ENCODE measurements at regions not wholly inside any gene's neighbourhood (a gene's known extent, or its start where the extent isn't known, plus 50 kb on each side); places are given as distances from the start of the nearest gene placed in this dataset.

DNA sequence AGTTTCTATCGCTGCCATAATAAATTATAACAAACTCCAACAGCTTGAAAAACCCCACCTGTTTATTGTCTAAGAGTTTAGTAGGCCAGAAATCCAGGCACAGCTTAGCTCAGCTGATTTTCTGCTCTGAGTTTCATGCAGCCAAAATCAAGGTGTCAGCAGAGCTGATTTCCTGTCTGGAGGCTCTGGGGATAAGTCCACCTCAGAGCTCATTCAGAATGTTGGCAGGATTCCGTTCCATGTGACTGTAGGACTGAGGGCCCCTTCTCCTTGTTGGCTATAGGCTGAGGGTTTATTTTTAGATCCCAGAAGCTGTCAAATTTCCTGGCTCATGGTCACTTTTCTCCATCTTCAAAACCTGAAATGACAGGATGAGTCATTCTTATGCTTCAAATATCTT lies 91.6 kb upstream of the CHODL start:
- H3K27ac ChIP-seq (ENCODE audit: low read depth, low read length), result no peak overlapping the region
- H3K9me2 ChIP-seq (replicated peaks; ENCODE audit: control insufficient read depth, low read length), result no peaks in the 10 kb centered on the region
- H3K27me3 ChIP-seq (ENCODE audit: control insufficient read depth, low read length), result no peaks in the 10 kb centered on the region
- TF ChIP-seq EZH2phosphoT487 (IDR thresholded peaks at IDR 0.05; ENCODE audit: borderline replicate concordance, low read length), result no peak
- TF ChIP-seq, protein P1, sequence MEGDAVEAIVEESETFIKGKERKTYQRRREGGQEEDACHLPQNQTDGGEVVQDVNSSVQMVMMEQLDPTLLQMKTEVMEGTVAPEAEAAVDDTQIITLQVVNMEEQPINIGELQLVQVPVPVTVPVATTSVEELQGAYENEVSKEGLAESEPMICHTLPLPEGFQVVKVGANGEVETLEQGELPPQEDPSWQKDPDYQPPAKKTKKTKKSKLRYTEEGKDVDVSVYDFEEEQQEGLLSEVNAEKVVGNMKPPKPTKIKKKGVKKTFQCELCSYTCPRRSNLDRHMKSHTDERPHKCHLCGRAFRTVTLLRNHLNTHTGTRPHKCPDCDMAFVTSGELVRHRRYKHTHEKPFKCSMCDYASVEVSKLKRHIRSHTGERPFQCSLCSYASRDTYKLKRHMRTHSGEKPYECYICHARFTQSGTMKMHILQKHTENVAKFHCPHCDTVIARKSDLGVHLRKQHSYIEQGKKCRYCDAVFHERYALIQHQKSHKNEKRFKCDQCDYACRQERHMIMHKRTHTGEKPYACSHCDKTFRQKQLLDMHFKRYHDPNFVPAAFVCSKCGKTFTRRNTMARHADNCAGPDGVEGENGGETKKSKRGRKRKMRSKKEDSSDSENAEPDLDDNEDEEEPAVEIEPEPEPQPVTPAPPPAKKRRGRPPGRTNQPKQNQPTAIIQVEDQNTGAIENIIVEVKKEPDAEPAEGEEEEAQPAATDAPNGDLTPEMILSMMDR (IDR thresholded peaks at IDR 0.05; ENCODE audit: low read depth, low read length, poor library complexity, severe bottlenecking), result no peak
- no peaks in the 10 kb centered on the region for H4K20me1 ChIP-seq (ENCODE audit: control insufficient read depth, insufficient read depth, low read depth, low read length)
- no peak overlapping the region for H3K4me2 ChIP-seq (ENCODE audit: low read length)
- H3K36me3 ChIP-seq (ENCODE audit: control insufficient read depth, low read length), result no peaks in the 10 kb centered on the region
- no peaks in the 10 kb centered on the region for H3K4me1 ChIP-seq (ENCODE audit: control insufficient read depth, low read length)
- H3F3A ChIP-seq (ENCODE audit: control insufficient read depth, insufficient read depth), result no peaks in the 10 kb centered on the region
- H3K9me3 ChIP-seq (ENCODE audit: control insufficient read depth, insufficient read depth, low read length), result no peaks in the 10 kb centered on the region
- no peaks in the 10 kb centered on the region for H3K79me2 ChIP-seq (ENCODE audit: control insufficient read depth, low read length)
- H3K4me3 ChIP-seq (ENCODE audit: low read length), result no peak overlapping the region

DNA sequence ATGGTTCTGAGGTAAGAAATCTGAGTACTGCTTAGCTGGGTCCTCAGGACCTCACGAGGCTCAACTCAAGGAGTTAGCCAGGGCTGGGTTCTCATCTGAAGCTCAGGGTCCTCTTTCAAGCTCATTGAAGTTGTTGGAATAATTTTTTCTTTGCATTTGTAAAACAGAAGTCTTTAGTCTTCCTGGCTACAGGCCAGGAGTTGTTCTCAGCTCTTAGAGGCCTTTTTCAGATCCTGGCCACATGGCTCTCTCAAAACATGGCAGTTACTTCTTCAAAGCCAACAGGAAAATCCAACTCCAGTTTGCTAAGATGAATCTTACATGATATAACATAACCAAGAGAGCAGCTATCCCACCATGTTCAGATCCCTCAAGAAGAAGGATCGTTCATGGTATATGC lies 92.3 kb upstream of the CHODL start:
- H3K9me2 ChIP-seq (replicated peaks; ENCODE audit: control insufficient read depth, low read length), result no peaks in the 10 kb centered on the region
- no peaks in the 10 kb centered on the region for H3F3A ChIP-seq (ENCODE audit: control insufficient read depth, insufficient read depth)
- H3K27me3 ChIP-seq (ENCODE audit: control insufficient read depth, low read length), result no peaks in the 10 kb centered on the region
- no peaks in the 10 kb centered on the region for H4K20me1 ChIP-seq (ENCODE audit: control insufficient read depth, insufficient read depth, low read depth, low read length)
- no peak overlapping the region for H3K4me2 ChIP-seq (ENCODE audit: low read length)
- TF ChIP-seq EZH2phosphoT487 (IDR thresholded peaks at IDR 0.05; ENCODE audit: borderline replicate concordance, low read length), result no peak
- TF ChIP-seq, protein P1 (IDR thresholded peaks at IDR 0.05; ENCODE audit: low read depth, low read length, poor library complexity, severe bottlenecking), result no peak
- H3K79me2 ChIP-seq (ENCODE audit: control insufficient read depth, low read length), result no peaks in the 10 kb centered on the region
- no peak overlapping the region for H3K4me3 ChIP-seq (ENCODE audit: low read length)
- no peak overlapping the region for H3K27ac ChIP-seq (ENCODE audit: low read depth, low read length)
- no peaks in the 10 kb centered on the region for H3K36me3 ChIP-seq (ENCODE audit: control insufficient read depth, low read length)
- H3K9me3 ChIP-seq (ENCODE audit: control insufficient read depth, insufficient read depth, low read length), result no peaks in the 10 kb centered on the region
- H3K4me1 ChIP-seq (ENCODE audit: control insufficient read depth, low read length), result no peaks in the 10 kb centered on the region

DNA sequence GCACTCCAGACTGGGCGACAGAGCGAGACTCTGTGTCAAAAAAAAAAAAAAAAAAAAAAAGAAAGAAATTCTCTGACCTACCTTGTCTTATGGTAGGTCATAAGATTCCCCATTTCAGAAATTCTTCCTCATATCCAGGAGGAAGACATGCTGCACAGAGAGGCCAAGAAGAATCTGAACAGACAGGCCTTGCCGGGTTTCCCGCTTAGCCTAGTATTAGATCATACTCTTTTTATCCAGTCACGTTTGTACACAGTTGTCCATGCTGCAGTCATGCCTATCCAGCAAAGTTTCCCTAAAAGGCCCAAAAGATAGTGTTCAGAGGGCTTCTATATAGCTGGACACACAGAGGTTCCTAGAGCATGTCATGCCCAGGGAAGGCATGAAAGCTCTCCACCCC lies 93.6 kb upstream of the CHODL start:
- TF ChIP-seq, protein P1 (IDR thresholded peaks at IDR 0.05; ENCODE audit: low read depth, low read length, poor library complexity, severe bottlenecking), result no peak
- no peak for TF ChIP-seq EZH2phosphoT487 (IDR thresholded peaks at IDR 0.05; ENCODE audit: borderline replicate concordance, low read length)
- H3K36me3 ChIP-seq (ENCODE audit: control insufficient read depth, low read length), result no peaks in the 10 kb centered on the region

DNA sequence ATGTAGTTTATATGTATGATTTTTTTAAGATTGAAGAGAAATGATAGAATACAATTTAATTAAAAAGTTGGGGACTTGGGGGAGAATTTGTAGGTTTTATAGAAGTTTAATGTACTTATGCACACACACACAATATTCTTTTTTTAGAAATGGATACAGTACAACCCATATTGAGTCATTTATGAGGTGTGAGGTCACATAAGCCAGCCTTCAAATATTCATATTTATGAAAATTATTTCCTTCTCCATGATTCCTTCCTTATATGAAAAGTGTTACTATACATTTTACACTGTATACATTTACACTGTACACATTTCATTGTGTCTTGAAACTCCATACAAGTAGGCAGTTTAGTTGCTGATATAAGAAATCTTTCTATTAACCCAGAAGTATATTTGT lies 96.2 kb upstream of the CHODL start:
- Histone ChIP-seq H3K27me3 (ENCODE audit: control insufficient read depth, low read length) (no peaks in the 10 kb centered on the region), H3K79me2 (ENCODE audit: control insufficient read depth, low read length) (no peaks in the 10 kb centered on the region), H3K4me3 (ENCODE audit: low read length) (no peak overlapping the region), H4K20me1 (ENCODE audit: control insufficient read depth, insufficient read depth, low read depth, low read length) (no peaks in the 10 kb centered on the region), H3K4me2 (ENCODE audit: low read length) (no peak overlapping the region), H3K9me2 (replicated peaks; ENCODE audit: control insufficient read depth, low read length) (no peaks in the 10 kb centered on the region), H3K36me3 (ENCODE audit: control insufficient read depth, low read length) (no peaks in the 10 kb centered on the region), H3K9me3 (ENCODE audit: control insufficient read depth, insufficient read depth, low read length) (no peaks in the 10 kb centered on the region), H3K4me1 (ENCODE audit: control insufficient read depth, low read length) (no peaks in the 10 kb centered on the region), H3K27ac (ENCODE audit: low read depth, low read length) (no peak overlapping the region), H3F3A (ENCODE audit: control insufficient read depth, insufficient read depth) (no peaks in the 10 kb centered on the region)
- TF ChIP-seq, protein P1 (IDR thresholded peaks at IDR 0.05; ENCODE audit: low read depth, low read length, poor library complexity, severe bottlenecking), result no peak
- no peak for TF ChIP-seq EZH2phosphoT487 (IDR thresholded peaks at IDR 0.05; ENCODE audit: borderline replicate concordance, low read length)

More for the DNA sequence above, 93.6 kb upstream of the CHODL start:
- Histone ChIP-seq H3K4me1 (ENCODE audit: control insufficient read depth, low read length) (no peaks in the 10 kb centered on the region), H3K27me3 (ENCODE audit: control insufficient read depth, low read length) (no peaks in the 10 kb centered on the region), H3K4me2 (ENCODE audit: low read length) (no peak overlapping the region), H3K9me3 (ENCODE audit: control insufficient read depth, insufficient read depth, low read length) (no peaks in the 10 kb centered on the region), H4K20me1 (ENCODE audit: control insufficient read depth, insufficient read depth, low read depth, low read length) (no peaks in the 10 kb centered on the region), H3K4me3 (ENCODE audit: low read length) (no peak overlapping the region), H3K27ac (ENCODE audit: low read depth, low read length) (no peak overlapping the region), H3K79me2 (ENCODE audit: control insufficient read depth, low read length) (no peaks in the 10 kb centered on the region), H3F3A (ENCODE audit: control insufficient read depth, insufficient read depth) (no peaks in the 10 kb centered on the region), H3K9me2 (replicated peaks; ENCODE audit: control insufficient read depth, low read length) (no peaks in the 10 kb centered on the region)

All from DOHH2 (cell line).